Trophoblast cell (in vitro differentiated cells and primary cell): ENCODE measurements at regions not wholly inside any gene's neighbourhood (a gene's known extent, or its start where the extent isn't known, plus 50 kb on each side); places are given as distances from the start of the nearest gene placed in this dataset.

Experiments used
- DNase-seq, 2 donors: peaks; one replicate each; pipeline ENCODE4 v3.0.0-alpha.2; 2016
- H2AFZ ChIP-seq: 2 replicates; pipeline ENCODE4 v1.6.1; 2013; ENCODE audit warnings: low read length, moderate library complexity, mild to moderate bottlenecking; ENCODE audit not compliant: insufficient read depth, poor library complexity
- H2AK5ac ChIP-seq: 2 replicates; pipeline ENCODE4 v1.6.1; 2013; ENCODE audit warnings: mild to moderate bottlenecking, low read length
- H2BK120ac ChIP-seq: 2 replicates; pipeline ENCODE4 v1.6.1; 2013; ENCODE audit warnings: low read length, mild to moderate bottlenecking, moderate library complexity; ENCODE audit not compliant: insufficient read depth, poor library complexity
- H2BK12ac ChIP-seq: 2 replicates; pipeline ENCODE4 v1.6.1; 2013; ENCODE audit warnings: mild to moderate bottlenecking, low read length, moderate library complexity
- H2BK5ac ChIP-seq: 2 replicates; pipeline ENCODE4 v1.6.1; 2013; ENCODE audit warnings: low read length, low read depth, moderate library complexity, mild to moderate bottlenecking; ENCODE audit not compliant: poor library complexity
- H3K14ac ChIP-seq: 2 replicates; pipeline ENCODE4 v1.6.1; 2013; ENCODE audit warnings: mild to moderate bottlenecking, low read length
- H3K18ac ChIP-seq: 2 replicates; pipeline ENCODE4 v1.6.1; 2013; ENCODE audit warnings: mild to moderate bottlenecking, low read length
- H3K23ac ChIP-seq: 2 replicates; pipeline ENCODE4 v1.6.1; 2013; ENCODE audit warnings: low read length
- H3K27ac ChIP-seq: 2 replicates; pipeline ENCODE4 v1.5.1; 2013; ENCODE audit warnings: low read depth, mild to moderate bottlenecking, inconsistent platforms, low read length, moderate library complexity
- H3K27me3 ChIP-seq: 2 replicates; pipeline ENCODE4 v1.6.1; 2013; ENCODE audit warnings: inconsistent platforms, mild to moderate bottlenecking, low read length, moderate library complexity; ENCODE audit not compliant: insufficient read depth
- H3K36me3 ChIP-seq, 2 experiments: 1 replicate in 1 of 2; 2 replicates in 1 of 2; pipeline ENCODE4 v1.6.1; 2013; ENCODE audit warnings: low read length in 2 of 2, mild to moderate bottlenecking in 2 of 2, moderate library complexity in 1 of 2; ENCODE audit not compliant: insufficient read depth in 2 of 2, control insufficient read depth in 1 of 2
- H3K4ac ChIP-seq: 2 replicates; pipeline ENCODE4 v1.6.1; 2013; ENCODE audit warnings: low read depth, mild to moderate bottlenecking, low read length, moderate library complexity
- H3K4me1 ChIP-seq, 2 experiments: 1 replicate in 1 of 2; 2 replicates in 1 of 2; pipeline ENCODE4 v1.6.1; 2013; ENCODE audit warnings: low read length in 2 of 2, mild to moderate bottlenecking in 2 of 2, moderate library complexity in 1 of 2; ENCODE audit not compliant: insufficient read depth in 2 of 2, control insufficient read depth in 1 of 2
- H3K4me2 ChIP-seq: 2 replicates; pipeline ENCODE4 v1.6.1; 2013; ENCODE audit warnings: inconsistent platforms, mild to moderate bottlenecking, low read length, moderate library complexity
- H3K4me3 ChIP-seq: 2 replicates; pipeline ENCODE4 v1.5.1; 2013; ENCODE audit warnings: mild to moderate bottlenecking, low read depth, low read length, inconsistent platforms
- H3K79me1 ChIP-seq: one replicate; pipeline ENCODE4 v1.6.1; 2013; ENCODE audit warnings: low read length
- H3K79me2 ChIP-seq: 2 replicates; pipeline ENCODE4 v1.6.1; 2013; ENCODE audit warnings: low read length, mild to moderate bottlenecking; ENCODE audit not compliant: control insufficient read depth, insufficient read depth, poor library complexity
- H3K9ac ChIP-seq: 2 replicates; pipeline ENCODE4 v1.6.1; 2013; ENCODE audit warnings: mild to moderate bottlenecking, low read length
- H3K9me3 ChIP-seq: 2 replicates; pipeline ENCODE4 v1.6.1; 2013; ENCODE audit warnings: low read depth, mild to moderate bottlenecking, control low read depth, inconsistent platforms, low read length; ENCODE audit not compliant: insufficient read depth
- H4K12ac ChIP-seq: 2 replicates; pipeline ENCODE4 v1.6.1; 2013; ENCODE audit warnings: low read depth, mild to moderate bottlenecking, low read length, moderate library complexity
- H4K8ac ChIP-seq: 2 replicates; pipeline ENCODE4 v1.6.1; 2013; ENCODE audit warnings: low read depth, mild to moderate bottlenecking, low read length, moderate library complexity
- H4K91ac ChIP-seq: one replicate; pipeline ENCODE4 v1.6.1; 2013; ENCODE audit warnings: low read depth, mild to moderate bottlenecking, low read length, moderate library complexity
- WGBS: extraction: QIAGEN DNeasy Blood & Tissue Kit; methylation state at CpG from one replicate; pipeline ENCODE4 v1.1.7; 2013; ENCODE audit warnings: missing lambda C conversion rate; ENCODE audit not compliant: insufficient read length, insufficient coverage; ENCODE audit errors: extremely low coverage; 5-methylcytosine and 5-hydroxymethylcytosine counted together

- Histone ChIP-seq H3K27ac (no peak overlapping the region), H2AFZ (no peak overlapping the region), H3K36me3 (no peaks in the 10 kb centered on the region), H4K8ac (no peak overlapping the region), H2BK5ac (no peak overlapping the region), H3K4ac (no peak overlapping the region), H3K18ac (no peak overlapping the region), H3K9me3 (no peaks in the 10 kb centered on the region), H3K4me1 (no peaks in the 10 kb centered on the region), H3K9ac (no peak overlapping the region), H3K79me1 (no peaks in the 10 kb centered on the region), H2BK120ac (no peak overlapping the region), H3K79me2 (no peaks in the 10 kb centered on the region), H4K91ac (no peak overlapping the region), H3K4me3 (no peak overlapping the region), H4K12ac (no peak overlapping the region), H3K14ac (no peak overlapping the region), H3K23ac (no peak overlapping the region), H3K4me2 (no peak overlapping the region), H2AK5ac (no peak overlapping the region), H2BK12ac (no peak overlapping the region), H3K27me3 (no peaks in the 10 kb centered on the region)
- WGBS: no CpG with 5 or more reads among the region's 4 CpGs
- DNase-seq: no peak
Observed at GRCh38 chr3:84073664-84074063, 885.1 kb upstream of the CADM2 start.

- no peaks in the 10 kb centered on the region for H3K27me3 ChIP-seq
- H3K14ac ChIP-seq: no peak overlapping the region
- H2BK12ac ChIP-seq: no peak overlapping the region
- no peak overlapping the region for H2BK120ac ChIP-seq
- no peak overlapping the region for H4K12ac ChIP-seq
- H4K91ac ChIP-seq: no peak overlapping the region
- H2BK5ac ChIP-seq: no peak overlapping the region
- H2AFZ ChIP-seq: no peak overlapping the region
- no peaks in the 10 kb centered on the region for H3K4me1 ChIP-seq
- H3K18ac ChIP-seq: no peak overlapping the region
- H3K79me1 ChIP-seq: no peaks in the 10 kb centered on the region
- H3K27ac ChIP-seq: no peak overlapping the region
- DNase-seq: no peak
- H4K8ac ChIP-seq: no peak overlapping the region
- no peak overlapping the region for H3K9ac ChIP-seq
- no peak overlapping the region for H3K4me2 ChIP-seq
- no peak overlapping the region for H3K23ac ChIP-seq
- no peak overlapping the region for H3K4me3 ChIP-seq
- WGBS: no CpG with 5 or more reads among the region's 2 CpGs
- H3K36me3 ChIP-seq: no peaks in the 10 kb centered on the region
- no peak overlapping the region for H3K4ac ChIP-seq
- H3K9me3 ChIP-seq: no peaks in the 10 kb centered on the region
- H2AK5ac ChIP-seq: no peak overlapping the region
- no peaks in the 10 kb centered on the region for H3K79me2 ChIP-seq
Observed at GRCh38 chr3:84074767-84075166, 884.0 kb upstream of the CADM2 start.

GRCh38 chr3:84077479-84077878, 881.3 kb upstream of the CADM2 start:
- Histone ChIP-seq H3K9me3 (no peaks in the 10 kb centered on the region), H2BK5ac (no peak overlapping the region), H3K23ac (no peak overlapping the region), H2AK5ac (no peak overlapping the region), H3K18ac (no peak overlapping the region), H3K4me3 (no peak overlapping the region), H3K27ac (no peak overlapping the region), H3K27me3 (no peaks in the 10 kb centered on the region), H2BK12ac (no peak overlapping the region), H3K4me1 (no peaks in the 10 kb centered on the region), H3K79me2 (no peaks in the 10 kb centered on the region), H3K14ac (no peak overlapping the region), H3K4ac (no peak overlapping the region), H3K9ac (no peak overlapping the region), H4K91ac (no peak overlapping the region), H2AFZ (no peak overlapping the region), H3K4me2 (no peak overlapping the region), H3K79me1 (no peaks in the 10 kb centered on the region), H4K12ac (no peak overlapping the region), H2BK120ac (no peak overlapping the region), H4K8ac (no peak overlapping the region), H3K36me3 (no peaks in the 10 kb centered on the region)
- DNase-seq: no peak
- no CpG with 5 or more reads among the region's 3 CpGs for WGBS

GRCh38 chr3:84082726-84083125, 876.1 kb upstream of the CADM2 start:
- no peak for DNase-seq
- no peak overlapping the region for H2BK12ac ChIP-seq
- H3K27me3 ChIP-seq: no peaks in the 10 kb centered on the region
- H2BK5ac ChIP-seq: no peak overlapping the region
- H4K12ac ChIP-seq: no peak overlapping the region
- H3K4me3 ChIP-seq: no peak overlapping the region
- no peak overlapping the region for H2AK5ac ChIP-seq
- no peak overlapping the region for H2BK120ac ChIP-seq
- no peaks in the 10 kb centered on the region for H3K79me2 ChIP-seq
- no peak overlapping the region for H3K9ac ChIP-seq
- H3K4me1 ChIP-seq: no peaks in the 10 kb centered on the region
- no peak overlapping the region for H3K27ac ChIP-seq
- H3K4me2 ChIP-seq: no peak overlapping the region
- H3K9me3 ChIP-seq: peaks cover 3% of the 10 kb centered on the region
- no peak overlapping the region for H2AFZ ChIP-seq
- no peak overlapping the region for H3K23ac ChIP-seq
- H3K4ac ChIP-seq: no peak overlapping the region
- no CpG with 5 or more reads among the region's 1 CpG for WGBS
- H3K18ac ChIP-seq: no peak overlapping the region
- H3K14ac ChIP-seq: no peak overlapping the region
- H3K36me3 ChIP-seq: no peaks in the 10 kb centered on the region
- no peaks in the 10 kb centered on the region for H3K79me1 ChIP-seq
- H4K91ac ChIP-seq: no peak overlapping the region
- no peak overlapping the region for H4K8ac ChIP-seq
